ENCODE measurements at regions not wholly inside any gene's neighbourhood (a gene's known extent, or its start where the extent isn't known, plus 50 kb on each side); places are given as distances from the start of the nearest gene placed in this dataset.
"Not testable (repeated sequence)": the region's sequence is repeated elsewhere in the genome, so short reads cannot be mapped to it uniquely, and the experiment has no call there.

DNA sequence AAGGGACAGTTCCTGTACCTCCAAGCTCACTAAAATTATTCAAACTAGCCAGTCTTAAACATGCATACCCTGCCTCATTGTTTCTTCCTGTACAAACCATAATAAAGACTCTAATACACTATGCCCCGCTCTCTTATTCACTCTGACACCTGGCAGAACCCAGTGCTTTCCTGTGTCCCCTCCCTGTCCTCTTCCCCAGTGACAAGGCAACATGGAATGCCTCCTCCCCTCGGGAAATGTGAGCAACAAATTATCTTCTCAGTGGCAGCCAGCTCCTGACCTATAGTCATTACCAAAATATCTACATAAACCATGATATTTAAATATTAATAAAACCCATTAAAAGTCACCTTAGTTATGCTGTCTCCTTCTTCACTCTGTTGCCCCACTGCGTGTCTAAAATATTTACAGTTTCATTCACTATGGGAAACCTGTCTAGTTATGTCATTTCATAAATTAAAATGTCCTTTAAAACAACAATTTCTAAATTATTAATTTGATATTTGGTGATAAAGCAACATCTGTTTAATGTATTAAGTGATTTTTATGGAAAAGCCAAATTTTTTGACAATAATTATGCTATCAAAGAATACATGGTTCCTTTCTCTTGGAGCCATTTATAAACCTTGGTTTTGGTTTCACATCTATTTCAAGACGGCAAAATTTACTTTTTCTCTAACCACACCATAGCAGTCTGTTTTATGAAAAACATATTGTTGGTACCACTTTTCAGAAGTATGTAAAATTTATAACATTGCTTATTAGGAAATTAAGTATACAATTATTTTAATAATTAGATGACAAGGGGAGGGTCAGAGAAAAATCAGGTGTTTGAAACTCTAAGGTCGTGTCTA, 1355.2 kb downstream of the XPNPEP1 start:
- DNase-seq, result no peak

DNA sequence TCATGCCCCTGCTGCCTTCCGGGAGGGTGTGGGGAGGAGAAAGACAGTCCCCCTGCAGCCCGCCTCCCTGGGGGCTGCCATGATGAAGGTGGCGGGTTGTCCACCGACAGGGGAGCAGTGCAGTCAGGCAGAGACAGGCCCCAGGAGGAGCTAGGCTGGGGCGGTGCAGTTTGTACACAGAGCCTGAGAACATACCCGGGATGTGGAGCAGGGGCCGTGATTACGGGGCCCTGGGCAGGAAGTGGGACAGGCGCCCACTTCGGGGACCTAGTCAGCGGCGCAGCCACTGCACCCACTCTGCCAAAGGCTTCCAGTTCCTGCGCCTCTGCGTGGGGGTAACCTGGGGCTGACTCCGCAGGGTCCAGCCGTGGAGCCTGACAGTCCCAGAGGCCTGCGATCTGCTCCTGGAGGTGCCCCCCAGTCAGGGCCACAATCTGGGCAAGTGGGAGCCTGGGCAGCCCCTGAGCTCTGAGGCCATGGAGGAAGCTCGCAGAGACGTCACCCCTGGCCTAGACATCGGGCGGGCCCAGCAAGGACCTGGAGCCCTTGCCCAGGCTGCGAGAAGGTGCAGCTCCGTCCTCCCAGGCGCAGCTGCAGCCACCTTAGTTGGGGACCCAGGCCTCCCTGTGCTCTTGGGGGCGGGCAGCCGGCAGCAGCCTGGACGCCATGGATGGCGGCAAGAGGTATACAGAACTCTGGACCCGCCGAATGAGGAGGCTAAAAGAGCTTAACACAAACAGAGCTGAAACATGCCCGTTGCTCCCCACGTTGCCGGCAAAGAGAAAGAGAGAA, 1356.8 kb downstream of the XPNPEP1 start:
- peak; percentile 18 to 47 for DNase-seq

GRCh38 chr10:108562105-108562504, 1361.2 kb downstream of the XPNPEP1 start:
- no peak for DNase-seq

DNA sequence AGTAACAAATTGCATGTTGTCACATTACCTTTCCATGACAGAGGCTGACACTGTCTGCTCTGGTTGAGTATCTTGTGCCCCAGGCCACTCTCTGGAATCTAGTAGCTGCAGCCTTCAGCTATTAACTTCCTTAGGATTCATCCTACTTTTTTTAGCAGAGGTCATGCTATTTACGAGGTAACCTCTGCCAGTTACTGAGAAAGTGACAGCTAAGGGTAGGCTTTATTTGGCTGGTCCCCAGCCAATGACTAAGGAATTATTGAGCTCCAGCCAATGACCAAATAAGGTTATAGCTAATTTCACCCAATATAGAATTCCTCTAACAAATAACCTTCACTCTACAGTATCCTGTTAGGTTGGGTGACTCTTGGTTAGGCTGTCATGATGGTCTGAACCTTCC, 1361.7 kb downstream of the XPNPEP1 start:
- no peak for DNase-seq

- no peak for DNase-seq
These were observed 1362.8 kb downstream of the XPNPEP1 start for GRCh38 chr10:108560488-108560887.

- no peak for DNase-seq
These were observed 1367.1 kb downstream of the XPNPEP1 start for GRCh38 chr10:108556186-108556585.

DNA sequence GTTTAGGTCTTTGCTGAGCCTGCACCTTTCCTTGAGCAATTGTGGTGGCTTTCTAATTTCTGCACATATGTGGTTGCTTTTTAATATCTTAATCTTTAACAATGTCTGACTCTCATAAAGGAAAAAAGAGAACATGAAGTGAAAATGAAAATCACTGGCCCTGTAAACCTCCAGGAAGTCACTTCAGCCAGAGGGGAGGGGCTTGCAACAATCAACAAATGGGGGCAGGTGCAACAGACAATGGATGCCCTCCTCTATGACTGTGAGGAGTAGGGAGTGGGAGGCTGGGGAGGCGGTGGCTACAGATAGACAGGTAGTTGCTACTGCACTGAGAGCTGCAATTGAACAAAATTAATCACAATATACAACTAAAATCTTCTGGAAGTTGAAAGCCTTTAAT, 1377.4 kb downstream of the XPNPEP1 start:
- peak in 1 of 2 experiments; percentile 24 for DNase-seq

- peak; percentile 40 to 69 for DNase-seq
These were observed 1378.7 kb downstream of the XPNPEP1 start for GRCh38 chr10:108544500-108545120.

GRCh38 chr10:108533551-108533950, 1369.0 kb upstream of the SORCS1 start:
- not testable (repeated sequence) for DNase-seq

GRCh38 chr10:108523016-108523800, 1358.7 kb upstream of the SORCS1 start:
- DNase-seq, result no peak

DNA sequence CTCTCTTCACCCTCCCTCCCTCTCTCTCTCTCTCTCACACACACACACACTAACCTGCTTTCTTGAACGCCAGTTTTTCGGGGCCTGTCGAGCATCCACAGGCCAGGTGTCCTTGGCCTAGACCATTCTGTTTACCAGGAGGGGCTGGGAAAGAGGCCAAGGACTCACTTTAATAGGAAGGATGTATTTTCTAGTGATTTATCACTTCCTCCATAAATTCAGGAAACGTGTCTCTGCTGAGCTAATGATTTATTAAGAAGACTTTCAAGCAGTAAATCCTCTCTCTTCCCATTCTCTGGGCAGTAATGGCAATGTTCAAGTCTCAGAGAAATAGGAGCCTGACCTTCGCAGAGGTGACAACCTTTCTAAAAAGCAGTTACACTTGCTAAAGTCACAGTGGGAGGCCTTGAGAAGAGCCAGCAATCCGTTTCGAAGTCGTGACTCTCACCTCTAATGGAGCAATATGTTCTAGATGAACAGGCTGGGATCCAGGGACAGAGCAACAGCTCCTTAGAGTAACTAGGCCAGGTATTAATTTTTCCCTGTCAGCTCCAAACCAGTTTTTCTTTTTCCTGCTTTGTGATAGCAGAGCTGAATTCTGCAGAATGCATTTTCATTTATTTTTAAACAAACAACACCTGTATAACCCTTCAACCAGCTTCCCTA, 1357.5 kb upstream of the SORCS1 start:
- DNase-seq, result no peak

- no peak for DNase-seq
These were observed 1351.3 kb upstream of the SORCS1 start for GRCh38 chr10:108515821-108516220.

DNA sequence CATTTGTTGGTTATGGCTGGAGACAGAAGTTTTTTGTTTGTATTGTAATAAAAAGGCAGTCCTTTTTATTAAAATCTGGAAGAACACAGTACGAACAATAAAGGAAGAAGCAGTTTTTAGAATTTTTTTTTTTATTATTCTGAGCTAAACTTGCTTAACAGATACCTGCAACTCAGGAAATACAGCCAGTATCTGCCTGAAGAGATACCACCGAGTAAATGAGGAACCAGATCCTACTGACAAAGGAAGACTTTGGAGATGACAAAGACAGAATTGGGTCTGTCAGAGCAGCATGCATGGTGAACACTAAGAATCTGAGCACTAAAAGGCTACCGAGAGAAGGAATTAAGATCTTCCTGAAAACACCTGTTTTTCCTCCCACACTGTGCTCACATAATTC, 1335.9 kb upstream of the SORCS1 start:
- no peak for DNase-seq

DNA sequence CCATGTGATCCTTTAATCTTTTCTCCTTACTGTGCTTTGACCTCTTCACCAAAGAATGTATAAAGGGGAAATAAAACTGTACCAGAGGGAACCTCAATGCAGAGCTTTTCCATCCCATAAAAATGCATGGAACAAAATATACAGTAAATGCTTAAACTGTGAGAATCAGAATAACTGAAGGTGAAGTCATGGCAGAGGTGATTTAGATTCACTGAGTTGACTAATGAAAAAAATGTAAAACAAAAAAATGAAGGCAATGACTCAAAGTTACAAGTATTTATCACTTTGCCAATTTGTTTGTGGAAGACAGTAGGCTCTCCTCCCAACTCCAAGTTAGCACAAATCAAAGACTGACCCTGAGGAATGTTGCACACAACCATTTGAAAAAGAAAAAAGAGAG, 1331.6 kb upstream of the SORCS1 start:
- DNase-seq, result no peak

DNA sequence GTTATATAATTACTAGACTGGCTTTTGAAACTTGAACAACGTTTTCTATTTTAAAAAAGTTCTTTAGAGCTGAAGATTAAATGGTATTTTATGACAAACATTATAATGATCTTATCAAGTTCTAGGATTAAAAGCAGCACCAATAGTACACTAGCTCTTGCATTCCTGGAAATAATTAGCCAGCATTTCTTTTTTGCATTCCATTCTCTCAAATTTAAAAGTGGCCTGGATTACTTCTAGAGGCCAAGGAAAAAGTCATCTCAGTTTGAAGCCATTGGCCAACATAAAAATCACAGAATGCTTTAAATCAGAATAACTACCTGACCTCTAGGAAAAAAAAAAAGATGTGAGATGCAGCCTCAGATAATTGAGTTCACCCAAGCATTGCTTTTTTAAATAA, 1326.4 kb upstream of the SORCS1 start:
- DNase-seq, result no peak

- no peak for DNase-seq
These were observed 1306.9 kb upstream of the SORCS1 start for GRCh38 chr10:108471420-108471819.

DNA sequence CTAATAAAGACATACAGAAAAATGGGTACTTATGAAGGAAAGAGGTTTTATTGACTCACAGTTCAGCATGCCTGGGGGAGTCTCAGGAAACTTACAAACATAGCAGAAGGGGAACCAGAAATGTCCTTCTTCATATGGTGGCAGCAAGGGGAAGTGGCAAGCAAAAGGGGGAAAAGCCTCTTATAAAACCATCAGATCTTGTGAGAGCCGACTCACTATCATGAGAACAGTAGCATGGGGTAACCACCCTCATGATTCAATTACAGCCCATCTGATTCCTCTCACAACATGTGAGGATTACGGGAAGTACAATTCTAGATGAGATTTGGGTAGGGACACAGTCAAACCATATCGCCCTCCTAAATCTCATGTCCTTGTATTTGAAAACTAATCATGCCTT, 1305.4 kb upstream of the SORCS1 start:
- DNase-seq, result no peak

DNA sequence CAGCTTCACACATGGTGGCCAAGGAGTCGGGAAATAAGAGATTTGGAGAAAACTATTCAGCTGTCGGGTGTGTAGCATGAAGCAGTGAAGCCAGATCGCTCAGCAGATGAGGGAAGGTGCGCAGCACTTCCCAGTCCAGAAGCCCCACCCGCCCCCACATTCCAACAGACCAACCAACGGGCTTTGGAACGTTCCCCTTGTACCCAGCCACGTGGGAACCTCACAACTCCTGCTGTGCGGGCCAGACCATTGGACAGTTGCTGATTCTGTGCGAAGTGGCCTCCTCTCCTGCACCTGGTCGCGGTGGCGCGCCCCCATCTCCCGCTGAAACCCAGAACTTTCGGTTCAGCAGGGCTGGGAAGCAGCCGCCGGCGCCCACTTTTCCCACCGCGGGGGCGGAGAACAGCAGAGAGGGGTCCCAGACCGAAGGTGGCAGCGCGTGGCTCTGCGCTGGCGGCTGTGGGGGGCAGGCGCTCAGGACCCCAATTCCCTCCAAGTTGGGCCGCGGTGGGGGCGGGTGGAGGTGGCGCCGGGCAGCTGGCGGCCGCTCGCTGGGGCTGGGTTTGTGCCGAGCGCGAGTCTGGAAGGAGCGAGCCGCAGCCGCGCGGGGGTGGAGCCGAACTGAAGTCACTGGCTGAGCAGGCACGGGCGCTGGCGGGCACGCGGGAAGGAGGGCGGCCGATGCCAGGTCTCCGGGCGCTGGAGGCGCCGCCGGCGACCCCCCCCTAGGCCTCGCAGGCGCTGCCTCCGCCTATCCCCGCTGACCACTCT, 1301.5 kb upstream of the SORCS1 start:
- no peak for DNase-seq

DNA sequence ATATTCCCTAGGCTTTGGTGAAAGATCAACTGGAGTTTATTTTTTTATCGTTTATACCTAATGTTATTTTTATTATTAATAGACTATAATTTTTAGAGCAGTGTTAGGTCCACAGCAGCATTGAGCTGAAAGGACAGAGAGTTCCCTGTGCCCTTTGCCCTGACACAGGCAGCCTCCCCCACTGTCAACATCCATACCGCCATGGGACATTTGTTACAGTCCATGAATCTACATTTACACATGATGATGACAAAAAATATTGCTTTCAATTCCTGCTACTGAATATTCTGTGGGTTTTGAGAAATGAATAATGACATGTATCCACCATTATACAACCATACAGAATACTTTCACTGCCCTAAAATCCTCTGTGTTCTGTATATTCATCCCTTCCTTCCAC, 1297.5 kb upstream of the SORCS1 start:
- no peak for DNase-seq

GRCh38 chr10:108454793-108455192, 1290.3 kb upstream of the SORCS1 start:
- DNase-seq, result no peak

GRCh38 chr10:108454224-108454623, 1289.7 kb upstream of the SORCS1 start:
- no peak for DNase-seq
